OCI-LY7 (cell line): ENCODE measurements at regions not wholly inside any gene's neighbourhood (a gene's known extent, or its start where the extent isn't known, plus 50 kb on each side); places are given as distances from the start of the nearest gene placed in this dataset.

Experiments used
- BruUV-seq: library from RNA; stranded (reverse); fragments of 400-500 nt; replicated peaks from 2 replicates; lab custom pipeline; 2021; lab: Mats Ljungman, UMichigan
- CTCF ChIA-PET: fragments of 300-600 bp; sonication (Branson Sonifier 250); formaldehyde crosslinking; loops from one replicate; lab custom pipeline; 2022; ENCODE audit warnings: antibody characterized with exemption; ENCODE audit not compliant: unreplicated experiment; lab: Charles Lee
- POLR2A ChIA-PET: fragments of 300-600 bp; sonication (Branson Sonifier 250); formaldehyde crosslinking; loops from one replicate; lab custom pipeline; 2022; ENCODE audit warnings: antibody characterized with exemption; lab: Charles Lee
- DNase-seq: peaks from one replicate; pipeline ENCODE4 v3.0.0-alpha.2; 2015; ENCODE audit warnings: low spot score
- H2AFZ ChIP-seq: fragments of 200-600 bp; sonication (generic), shearing (Covaris generic); 2 replicates; pipeline ENCODE4 v1.6.1; 2014; ENCODE audit warnings: mild to moderate bottlenecking, antibody characterized with exemption, low read length, moderate library complexity
- H3K27ac ChIP-seq: fragments of 200-600 bp; sonication (generic); 2 replicates; pipeline ENCODE4 v1.5.1; 2014; ENCODE audit warnings: mixed run types, low read depth, mild to moderate bottlenecking, moderate library complexity, low read length, inconsistent platforms; ENCODE audit not compliant: poor library complexity, severe bottlenecking
- H3K36me3 ChIP-seq: fragments of 200-600 bp; sonication (generic); 2 replicates; pipeline ENCODE4 v1.6.1; 2014; ENCODE audit warnings: mild to moderate bottlenecking, antibody characterized with exemption, low read length, moderate library complexity, mixed read lengths; ENCODE audit not compliant: insufficient read depth
- H3K4me1 ChIP-seq: fragments of 200-600 bp; sonication (generic); 2 replicates; pipeline ENCODE4 v1.5.1; 2014; ENCODE audit warnings: mild to moderate bottlenecking, low read length; ENCODE audit not compliant: insufficient read depth, poor library complexity, severe bottlenecking
- H3K4me2 ChIP-seq: fragments of 200-600 bp; sonication (generic); 2 replicates; pipeline ENCODE4 v1.6.1; 2014; ENCODE audit warnings: mild to moderate bottlenecking, low read length
- H3K4me3 ChIP-seq: fragments of 200-600 bp; sonication (generic); 2 replicates; pipeline ENCODE4 v1.5.1; 2014; ENCODE audit warnings: mild to moderate bottlenecking, low read depth, low read length; ENCODE audit not compliant: poor library complexity, severe bottlenecking
- H3K79me2 ChIP-seq: fragments of 200-600 bp; sonication (generic); 2 replicates; pipeline ENCODE4 v1.6.1; 2016; ENCODE audit warnings: low read depth, mild to moderate bottlenecking, low read length, moderate library complexity, mixed read lengths; ENCODE audit not compliant: insufficient read depth
- H3K9me2 ChIP-seq: fragments of 200-600 bp; sonication (generic); 2 replicates; pipeline ENCODE4 v1.6.1; 2016; ENCODE audit warnings: mild to moderate bottlenecking, low read length, mixed read lengths; ENCODE audit not compliant: insufficient read depth
- H3K9me3 ChIP-seq: fragments of 200-600 bp; sonication (generic); 2 replicates; pipeline ENCODE4 v1.6.1; 2014; ENCODE audit warnings: mild to moderate bottlenecking, mixed run types, low read length, mixed read lengths
- H4K20me1 ChIP-seq: fragments of 200-600 bp; sonication (generic); 2 replicates; pipeline ENCODE4 v1.6.1; 2014; ENCODE audit warnings: mild to moderate bottlenecking, antibody characterized with exemption, low read length, moderate library complexity, mixed read lengths; ENCODE audit not compliant: insufficient read depth
- EZH2phosphoT487 ChIP-seq: fragments of 200-600 bp; sonication (generic); IDR thresholded peaks from 2 replicates; pipeline ENCODE4 v1.6.1; 2018; ENCODE audit warnings: low read depth, borderline replicate concordance, mild to moderate bottlenecking, mixed run types, antibody characterized with exemption, low read length, moderate library complexity, mixed read lengths
- intact Hi-C: fragments of 100-400 bp; cut with micrococcal nuclease; formaldehyde crosslinking; loops from one replicate; pipeline ENCODE4 v1.10.0; 2022; ENCODE audit not compliant: unreplicated experiment
- TF ChIP-seq, protein P1 (sequence below): fragments of 200-600 bp; sonication (generic); conservative IDR thresholded peaks from 2 replicates; pipeline ENCODE4 v1.5.1; 2014; ENCODE audit warnings: mild to moderate bottlenecking, antibody characterized with exemption, low read length, moderate library complexity, mixed read lengths

DNA sequence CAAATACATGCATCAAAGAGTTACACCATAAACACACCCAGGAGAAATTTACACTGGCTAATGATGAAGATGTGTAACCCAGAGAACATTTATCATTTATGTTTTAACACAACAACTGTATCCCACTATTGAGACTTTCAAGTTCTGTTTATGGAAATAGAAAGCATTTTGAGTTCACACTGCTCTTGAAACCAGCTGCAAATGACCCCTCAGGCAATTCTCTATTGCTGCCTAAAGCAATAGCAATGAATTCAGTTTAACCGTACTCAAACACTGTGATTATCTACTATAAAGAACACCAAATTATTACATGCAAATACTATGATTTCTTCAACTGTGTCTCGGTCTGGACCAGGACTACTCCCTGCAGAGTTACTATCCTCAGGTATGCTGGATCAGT is 452.7 kb upstream of the NRXN1 start:
- no peak overlapping the region for H3K4me3 ChIP-seq
- H4K20me1 ChIP-seq: no peaks in the 10 kb centered on the region
- DNase-seq: no peak
- H2AFZ ChIP-seq: no peak overlapping the region
- TF ChIP-seq, protein P1, sequence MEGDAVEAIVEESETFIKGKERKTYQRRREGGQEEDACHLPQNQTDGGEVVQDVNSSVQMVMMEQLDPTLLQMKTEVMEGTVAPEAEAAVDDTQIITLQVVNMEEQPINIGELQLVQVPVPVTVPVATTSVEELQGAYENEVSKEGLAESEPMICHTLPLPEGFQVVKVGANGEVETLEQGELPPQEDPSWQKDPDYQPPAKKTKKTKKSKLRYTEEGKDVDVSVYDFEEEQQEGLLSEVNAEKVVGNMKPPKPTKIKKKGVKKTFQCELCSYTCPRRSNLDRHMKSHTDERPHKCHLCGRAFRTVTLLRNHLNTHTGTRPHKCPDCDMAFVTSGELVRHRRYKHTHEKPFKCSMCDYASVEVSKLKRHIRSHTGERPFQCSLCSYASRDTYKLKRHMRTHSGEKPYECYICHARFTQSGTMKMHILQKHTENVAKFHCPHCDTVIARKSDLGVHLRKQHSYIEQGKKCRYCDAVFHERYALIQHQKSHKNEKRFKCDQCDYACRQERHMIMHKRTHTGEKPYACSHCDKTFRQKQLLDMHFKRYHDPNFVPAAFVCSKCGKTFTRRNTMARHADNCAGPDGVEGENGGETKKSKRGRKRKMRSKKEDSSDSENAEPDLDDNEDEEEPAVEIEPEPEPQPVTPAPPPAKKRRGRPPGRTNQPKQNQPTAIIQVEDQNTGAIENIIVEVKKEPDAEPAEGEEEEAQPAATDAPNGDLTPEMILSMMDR: no peak
- no peak for TF ChIP-seq EZH2phosphoT487
- ChIA-PET CTCF (interaction anchor here (0.6 kb wide), 1 partner anchor 39 kb away, joined by 3 read pairs; no protein-coding TSS in a partner anchor), POLR2A (interaction anchor here (1.1 kb wide), 1 partner anchor 20 kb away, joined by 5 read pairs; no protein-coding TSS in a partner anchor)
- no peaks in the 10 kb centered on the region for H3K9me3 ChIP-seq
- no TSS peak for BruUV-seq
- H3K27ac ChIP-seq: no peak overlapping the region
- no peaks in the 10 kb centered on the region for H3K79me2 ChIP-seq
- no peaks in the 10 kb centered on the region for H3K9me2 ChIP-seq
- H3K4me1 ChIP-seq: no peaks in the 10 kb centered on the region
- intact Hi-C loops: no loop called here
- no peak overlapping the region for H3K4me2 ChIP-seq
- no peaks in the 10 kb centered on the region for H3K36me3 ChIP-seq

DNA sequence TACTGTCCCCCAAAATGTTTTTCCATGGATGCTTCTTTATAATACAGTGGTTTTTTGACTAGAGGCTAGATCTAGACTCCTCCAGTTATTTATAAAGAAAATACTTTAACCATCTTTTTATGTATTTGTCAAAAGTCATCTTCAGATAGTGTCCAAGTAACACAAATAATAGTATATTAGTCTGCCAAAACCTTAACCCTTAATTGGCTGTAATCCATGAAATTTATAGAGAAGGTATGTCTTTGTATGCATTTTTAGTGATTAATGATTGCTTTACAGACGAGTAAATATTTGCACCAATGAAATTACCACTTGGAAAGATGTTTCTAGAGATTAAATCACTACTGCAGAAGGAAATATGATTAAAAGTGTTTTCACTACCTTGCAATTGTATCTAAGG is 451.8 kb upstream of the NRXN1 start:
- H3K4me1 ChIP-seq: no peaks in the 10 kb centered on the region
- intact Hi-C loops: no loop called here
- DNase-seq: no peak
- no peak overlapping the region for H3K4me2 ChIP-seq
- no TSS peak for BruUV-seq
- H3K27ac ChIP-seq: no peak overlapping the region
- no peaks in the 10 kb centered on the region for H3K79me2 ChIP-seq
- H3K4me3 ChIP-seq: no peak overlapping the region
- no peaks in the 10 kb centered on the region for H4K20me1 ChIP-seq
- no peak overlapping the region for H2AFZ ChIP-seq
- no peaks in the 10 kb centered on the region for H3K9me2 ChIP-seq
- TF ChIP-seq, protein P1: no peak
- no peak for TF ChIP-seq EZH2phosphoT487
- H3K9me3 ChIP-seq: no peaks in the 10 kb centered on the region
- POLR2A ChIA-PET: interaction anchor here (1.1 kb wide), 1 partner anchor 19 kb away, joined by 5 read pairs; no protein-coding TSS in a partner anchor
- H3K36me3 ChIP-seq: no peaks in the 10 kb centered on the region
- CTCF ChIA-PET: no interaction called here

DNA sequence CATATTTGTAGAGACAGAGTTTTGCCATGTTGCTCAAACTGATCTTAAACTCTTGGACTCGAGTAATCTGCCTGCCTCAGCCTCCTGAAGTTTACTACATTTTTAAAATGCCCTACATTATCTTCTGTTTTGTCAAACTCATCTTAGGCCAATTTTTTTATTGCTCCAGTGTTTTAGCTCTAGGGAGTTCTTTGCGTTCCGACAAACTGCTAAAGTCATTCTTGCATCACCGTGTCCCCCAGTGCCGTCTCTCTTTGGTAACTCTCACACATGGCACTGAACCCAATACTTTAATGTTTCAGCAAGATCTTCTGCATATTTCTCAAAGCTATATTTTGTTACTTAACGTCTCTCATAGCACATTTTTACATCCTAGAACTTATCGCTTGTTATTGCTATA is 440.9 kb upstream of the NRXN1 start:
- CTCF ChIA-PET: no interaction called here
- intact Hi-C loops: no loop called here

More for the DNA sequence above, 440.9 kb upstream of the NRXN1 start:
- no peak for TF ChIP-seq EZH2phosphoT487
- TF ChIP-seq, protein P1: no peak
- Histone ChIP-seq H3K27ac (no peak overlapping the region), H2AFZ (no peak overlapping the region), H3K9me3 (no peaks in the 10 kb centered on the region), H3K4me1 (no peaks in the 10 kb centered on the region), H3K79me2 (no peaks in the 10 kb centered on the region), H4K20me1 (no peaks in the 10 kb centered on the region), H3K9me2 (no peaks in the 10 kb centered on the region), H3K4me3 (no peak overlapping the region), H3K36me3 (no peaks in the 10 kb centered on the region), H3K4me2 (no peak overlapping the region)
- BruUV-seq: no TSS peak
- DNase-seq: no peak
- POLR2A ChIA-PET: interaction anchor here (1.5 kb wide), 1 partner anchor 28 kb away, joined by 4 read pairs; no protein-coding TSS in a partner anchor
